GM12873 (cell line): ENCODE measurements at regions not wholly inside any gene's neighbourhood (a gene's known extent, or its start where the extent isn't known, plus 50 kb on each side); places are given as distances from the start of the nearest gene placed in this dataset.

Experiments used
- TF ChIP-seq, protein P1 (sequence below): IDR thresholded peaks from 2 replicates; pipeline ENCODE4 v1.5.1; 2012; ENCODE audit warnings: low read depth, mild to moderate bottlenecking, moderate library complexity, low read length, control low read depth; ENCODE audit not compliant: insufficient read depth; ENCODE audit errors: missing control alignments

DNA sequence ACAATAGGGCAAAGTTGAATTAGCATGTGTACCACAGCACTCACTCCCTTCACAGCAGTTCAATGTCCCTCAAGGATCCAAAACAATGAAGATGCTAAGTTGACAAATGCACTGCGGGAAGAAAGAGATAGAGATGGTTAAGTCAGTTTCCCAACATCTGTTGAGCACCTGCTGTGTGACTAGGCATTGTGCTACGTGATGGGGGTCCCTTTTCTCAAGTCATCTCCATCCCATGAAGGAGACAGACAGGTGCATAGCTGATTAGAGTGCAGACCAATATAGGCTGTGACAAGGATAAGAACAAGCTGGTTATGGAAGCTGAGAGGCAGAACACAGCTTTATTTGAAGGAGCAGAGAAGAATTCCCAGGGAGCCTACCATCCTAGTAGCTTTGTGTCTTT is 114.2 kb downstream of the HAPSTR1 start:
- TF ChIP-seq, protein P1, sequence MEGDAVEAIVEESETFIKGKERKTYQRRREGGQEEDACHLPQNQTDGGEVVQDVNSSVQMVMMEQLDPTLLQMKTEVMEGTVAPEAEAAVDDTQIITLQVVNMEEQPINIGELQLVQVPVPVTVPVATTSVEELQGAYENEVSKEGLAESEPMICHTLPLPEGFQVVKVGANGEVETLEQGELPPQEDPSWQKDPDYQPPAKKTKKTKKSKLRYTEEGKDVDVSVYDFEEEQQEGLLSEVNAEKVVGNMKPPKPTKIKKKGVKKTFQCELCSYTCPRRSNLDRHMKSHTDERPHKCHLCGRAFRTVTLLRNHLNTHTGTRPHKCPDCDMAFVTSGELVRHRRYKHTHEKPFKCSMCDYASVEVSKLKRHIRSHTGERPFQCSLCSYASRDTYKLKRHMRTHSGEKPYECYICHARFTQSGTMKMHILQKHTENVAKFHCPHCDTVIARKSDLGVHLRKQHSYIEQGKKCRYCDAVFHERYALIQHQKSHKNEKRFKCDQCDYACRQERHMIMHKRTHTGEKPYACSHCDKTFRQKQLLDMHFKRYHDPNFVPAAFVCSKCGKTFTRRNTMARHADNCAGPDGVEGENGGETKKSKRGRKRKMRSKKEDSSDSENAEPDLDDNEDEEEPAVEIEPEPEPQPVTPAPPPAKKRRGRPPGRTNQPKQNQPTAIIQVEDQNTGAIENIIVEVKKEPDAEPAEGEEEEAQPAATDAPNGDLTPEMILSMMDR: no peak

DNA sequence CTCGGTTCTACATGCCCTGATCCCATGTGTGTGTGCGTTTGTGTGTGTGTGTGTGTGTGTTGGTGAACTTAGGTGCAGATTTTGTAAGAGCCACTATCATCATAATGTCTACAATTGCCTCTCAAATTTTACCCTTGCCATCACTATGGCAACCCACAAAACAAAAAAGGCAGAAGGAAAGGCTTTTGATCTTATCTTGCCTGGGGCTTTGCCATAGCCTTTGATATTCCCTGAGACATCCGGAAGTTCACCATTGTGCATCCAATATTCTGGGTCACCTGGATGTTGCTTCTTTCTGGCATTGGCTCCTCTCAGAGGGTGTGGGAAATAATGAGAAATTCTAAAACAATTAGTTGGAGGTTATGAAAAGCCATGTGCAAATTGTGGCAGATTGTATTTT is 114.7 kb downstream of the HAPSTR1 start:
- TF ChIP-seq, protein P1: no peak

DNA sequence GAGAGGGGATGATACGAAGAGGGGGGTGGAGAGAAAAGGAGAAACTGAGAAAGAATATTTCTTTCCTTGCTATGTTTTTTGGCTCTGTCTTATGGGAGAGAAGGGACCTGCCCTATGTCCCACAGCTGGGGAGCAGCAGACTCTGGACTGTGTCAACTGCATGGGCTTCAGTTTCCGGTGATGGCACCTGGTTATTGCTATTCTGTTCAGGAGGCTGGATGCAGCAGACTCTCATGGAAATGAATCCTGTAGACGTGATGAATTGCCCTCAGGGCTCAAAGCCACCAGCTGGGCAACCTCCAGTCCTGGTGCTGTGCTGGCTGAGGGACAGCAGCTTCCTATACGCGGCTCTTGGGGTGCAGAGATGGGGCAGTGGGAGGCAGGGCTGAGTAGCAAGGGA is 121.2 kb downstream of the HAPSTR1 start:
- TF ChIP-seq, protein P1: no peak

DNA sequence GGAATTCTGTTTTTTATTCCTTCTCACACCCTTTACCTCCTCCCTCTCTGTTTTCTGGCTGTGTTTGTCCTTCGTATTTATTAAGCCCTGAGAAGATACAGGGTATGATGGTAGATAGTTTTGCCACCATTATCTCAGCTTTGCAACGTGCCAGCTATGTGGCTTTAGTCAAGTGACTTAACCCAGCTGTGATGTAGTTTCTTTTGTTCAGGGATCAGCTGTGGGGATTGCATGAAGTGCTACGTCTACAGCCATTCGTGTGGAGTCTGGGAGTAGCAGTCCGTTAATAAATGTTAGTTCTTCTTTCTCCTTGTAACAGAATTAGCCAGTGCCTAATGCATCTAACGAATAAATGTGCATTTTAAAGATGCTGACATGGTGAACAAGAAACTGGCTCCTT is 128.4 kb downstream of the HAPSTR1 start:
- TF ChIP-seq, protein P1: no peak

DNA sequence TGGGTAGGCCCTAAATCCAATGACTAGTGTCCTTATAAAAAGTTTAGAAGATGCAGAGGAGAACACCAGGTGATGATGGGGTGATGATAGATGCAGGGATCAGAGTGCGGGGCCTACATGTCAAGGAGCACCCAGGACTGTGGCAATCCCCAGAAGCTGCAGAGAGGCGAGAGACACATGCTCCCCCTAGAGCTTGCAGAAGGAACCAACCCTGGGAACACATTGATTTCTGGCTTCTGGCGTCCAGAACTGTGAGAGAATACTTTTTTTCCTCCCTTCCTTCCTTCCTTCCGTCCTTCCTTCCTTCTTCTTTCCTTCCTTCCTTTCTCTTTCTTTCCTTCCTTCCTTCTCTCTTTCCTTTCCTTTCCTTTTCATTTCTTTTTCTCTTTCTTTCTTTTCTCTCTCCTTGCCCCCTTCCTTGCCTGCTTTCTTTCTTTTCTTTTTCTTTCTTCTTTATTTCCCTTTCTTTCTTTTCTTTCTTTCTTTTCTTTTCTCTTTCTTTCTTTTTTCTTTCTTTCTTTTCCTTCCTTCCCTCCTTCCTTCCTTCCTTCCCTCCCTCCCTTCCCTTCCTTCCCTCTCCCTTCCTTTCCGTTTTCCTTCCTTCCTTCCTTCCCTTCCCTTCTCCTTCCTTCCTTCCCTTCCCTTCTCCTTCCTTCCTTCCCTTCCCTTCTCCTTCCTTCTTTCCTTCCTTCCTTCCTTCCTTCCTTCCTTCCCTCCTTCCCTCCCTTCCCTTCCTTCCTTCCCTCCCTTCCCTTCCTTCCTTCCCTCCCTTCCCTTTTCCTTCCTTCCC is 134.3 kb downstream of the HAPSTR1 start:
- TF ChIP-seq, protein P1: peak; percentile 71

DNA sequence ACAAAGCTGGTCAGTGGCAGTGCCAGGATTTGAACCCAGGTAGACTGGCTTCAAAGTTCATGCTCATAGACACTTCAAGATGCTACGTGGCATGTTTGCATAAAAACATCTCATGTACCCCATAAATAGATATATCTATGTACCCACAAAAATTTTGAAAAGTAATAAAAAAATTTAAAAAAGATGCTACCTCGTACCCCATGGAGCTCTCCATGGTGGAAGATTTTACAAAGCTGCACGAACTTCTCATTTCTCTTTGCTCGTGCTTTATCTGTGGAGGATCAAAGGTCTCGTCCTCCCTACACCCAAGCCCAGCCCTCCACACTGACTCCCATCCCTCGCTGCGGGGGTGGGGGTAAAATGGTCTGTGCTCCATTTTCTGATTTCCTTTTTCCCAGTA is 135.5 kb downstream of the HAPSTR1 start:
- TF ChIP-seq, protein P1: no peak

DNA sequence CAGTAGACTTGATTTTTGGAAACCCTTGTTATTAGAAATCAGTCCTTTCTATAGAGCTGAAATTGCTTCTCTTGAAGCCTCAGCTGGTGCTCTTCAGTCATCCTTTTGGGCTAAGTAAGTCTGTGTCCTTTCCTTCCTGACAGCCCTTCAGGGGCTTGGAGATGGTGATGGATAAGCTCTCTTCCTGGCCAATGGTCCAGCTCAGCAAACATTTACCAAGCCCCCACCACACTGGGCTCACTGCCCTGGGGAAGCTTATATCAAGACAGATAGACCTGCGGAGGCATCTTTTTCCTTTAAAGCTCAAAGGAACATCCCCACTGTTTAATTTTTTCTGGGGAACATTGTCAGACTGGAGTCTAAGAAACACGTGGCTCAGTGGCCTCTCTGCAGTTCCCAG is 139.6 kb downstream of the HAPSTR1 start:
- TF ChIP-seq, protein P1: no peak
